ENCODE measurements at regions not wholly inside any gene's neighbourhood (a gene's known extent, or its start where the extent isn't known, plus 50 kb on each side); places are given as distances from the start of the nearest gene placed in this dataset.

- no peak for TF ChIP-seq CTCF (IDR thresholded peaks at IDR 0.05)
- Histone ChIP-seq H3K27me3 (no peaks in the 10 kb centered on the region), H3K4me3 (no peak overlapping the region), H3K4me1 (no peaks in the 10 kb centered on the region), H3K36me3 (no peaks in the 10 kb centered on the region), H3K27ac (no peak overlapping the region), H3K9me3 (peaks cover 0 to 16% of the 10 kb centered on the region in 2 donors)
- intact Hi-C loops (cut with DNase I): no loop called here
- DNase-seq (no peak), ATAC-seq (no peak)
Observed at GRCh38 chr6:78427386-78427785, 440.0 kb upstream of the IRAK1BP1 start.

- H3K4me1 ChIP-seq: no peaks in the 10 kb centered on the region
- DNase-seq (no peak), ATAC-seq (no peak)
- intact Hi-C loops (cut with DNase I): no loop called here
- no peak overlapping the region for H3K4me3 ChIP-seq
- TF ChIP-seq CTCF (IDR thresholded peaks at IDR 0.05): no peak
- H3K36me3 ChIP-seq: no peaks in the 10 kb centered on the region
- peaks cover 0 to under 1% of the 10 kb centered on the region in 2 donors for H3K9me3 ChIP-seq
- no peak overlapping the region for H3K27ac ChIP-seq
- no peaks in the 10 kb centered on the region for H3K27me3 ChIP-seq
Observed at GRCh38 chr6:78430521-78430920, 436.8 kb upstream of the IRAK1BP1 start.

DNA sequence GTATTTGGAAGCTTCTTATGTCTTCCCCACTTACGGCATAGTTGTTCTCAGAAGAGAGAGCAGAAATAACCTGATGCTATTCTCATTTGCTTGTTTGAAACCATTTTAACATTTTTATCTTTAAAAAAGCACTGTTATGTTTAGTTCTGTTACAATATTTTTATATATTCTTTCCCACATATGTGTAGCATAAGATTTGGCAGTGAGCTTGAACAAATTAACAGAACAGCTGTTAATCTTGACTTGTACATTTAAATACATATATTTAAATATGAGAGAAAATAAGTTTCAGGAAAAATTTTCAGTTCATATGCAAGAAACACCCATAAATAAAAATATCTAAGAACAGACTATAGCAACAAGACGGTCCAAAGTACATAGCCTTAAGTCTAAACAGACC lies 431.7 kb upstream of the IRAK1BP1 start:
- Histone ChIP-seq H3K27me3 (no peaks in the 10 kb centered on the region), H3K9me3 (no peaks in the 10 kb centered on the region), H3K36me3 (no peaks in the 10 kb centered on the region), H3K4me3 (no peak overlapping the region), H3K4me1 (no peaks in the 10 kb centered on the region), H3K27ac (no peak overlapping the region)
- intact Hi-C loops (cut with DNase I): no loop called here
- no peak for TF ChIP-seq CTCF (IDR thresholded peaks at IDR 0.05)
- DNase-seq: no peak
- ATAC-seq: no peak

GRCh38 chr6:78436335-78436734 lies 431.0 kb upstream of the IRAK1BP1 start:
- Histone ChIP-seq H3K4me3 (no peak overlapping the region), H3K27me3 (no peaks in the 10 kb centered on the region), H3K4me1 (no peaks in the 10 kb centered on the region), H3K27ac (no peak overlapping the region), H3K36me3 (no peaks in the 10 kb centered on the region), H3K9me3 (no peaks in the 10 kb centered on the region)
- no peak for TF ChIP-seq CTCF (IDR thresholded peaks at IDR 0.05)
- DNase-seq: no peak
- intact Hi-C loops (cut with DNase I): no loop called here
- no peak for ATAC-seq

DNA sequence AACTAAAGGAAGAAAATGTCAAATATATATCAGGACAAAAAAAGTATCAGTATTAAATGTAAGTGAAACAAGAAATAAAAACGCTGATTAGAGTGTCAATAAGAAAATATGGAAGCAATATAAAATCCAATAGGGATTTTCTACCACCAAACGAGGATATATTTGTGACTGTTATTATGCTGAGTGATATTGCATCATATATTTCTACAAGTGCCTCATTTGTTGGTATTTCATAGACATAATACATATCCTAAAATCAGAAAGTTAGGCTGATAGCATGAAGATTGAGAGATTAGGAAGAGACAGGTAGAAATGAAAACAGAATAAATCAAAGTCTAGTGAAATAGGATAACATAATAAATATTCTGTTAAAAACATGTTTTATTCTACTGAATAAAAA lies 429.2 kb upstream of the IRAK1BP1 start:
- intact Hi-C loops (cut with DNase I): no loop called here
- no peak overlapping the region for H3K27ac ChIP-seq
- no peaks in the 10 kb centered on the region for H3K9me3 ChIP-seq
- no peak overlapping the region for H3K4me3 ChIP-seq
- no peak for TF ChIP-seq CTCF (IDR thresholded peaks at IDR 0.05)
- H3K27me3 ChIP-seq: no peaks in the 10 kb centered on the region
- DNase-seq (no peak), ATAC-seq (no peak)
- no peaks in the 10 kb centered on the region for H3K4me1 ChIP-seq
- no peaks in the 10 kb centered on the region for H3K36me3 ChIP-seq

Measured in left lung (tissue), 4 donors.